WERI-Rb-1 (cell line): ENCODE measurements at regions not wholly inside any gene's neighbourhood (a gene's known extent, or its start where the extent isn't known, plus 50 kb on each side); places are given as distances from the start of the nearest gene placed in this dataset.

Experiments
- DNase-seq: peaks from one replicate; pipeline ENCODE4 v3.0.0-alpha.2; 2020
- H3K27ac ChIP-seq: fragments of 250-450 bp; sonication (Bioruptor Pico); 2 replicates; pipeline ENCODE4 v1.5.1; 2020; ENCODE audit warnings: mild to moderate bottlenecking, moderate library complexity
- H3K27me3 ChIP-seq: fragments of 250-450 bp; sonication (Bioruptor Pico); 2 replicates; pipeline ENCODE4 v1.5.1; 2021; ENCODE audit warnings: mild to moderate bottlenecking, low read depth, moderate library complexity; ENCODE audit not compliant: insufficient read depth, severe bottlenecking
- H3K36me3 ChIP-seq: fragments of 250-450 bp; sonication (Bioruptor Pico); 2 replicates; pipeline ENCODE4 v1.5.1; 2020; ENCODE audit warnings: mild to moderate bottlenecking, moderate library complexity
- H3K4me3 ChIP-seq: 2 replicates; pipeline ENCODE4 v1.5.1; 2011; ENCODE audit warnings: low read depth, mild to moderate bottlenecking, control low read depth, low read length
- H3K9me3 ChIP-seq: fragments of 250-450 bp; sonication (Bioruptor Pico); 2 replicates; pipeline ENCODE4 v1.5.1; 2021; ENCODE audit warnings: mild to moderate bottlenecking, moderate library complexity; ENCODE audit not compliant: severe bottlenecking
- TF ChIP-seq, protein P1 (sequence below): IDR thresholded peaks from 2 replicates; pipeline ENCODE4 v1.5.1; 2011; ENCODE audit warnings: low read depth, mild to moderate bottlenecking, control low read depth, inconsistent platforms, low read length

DNA sequence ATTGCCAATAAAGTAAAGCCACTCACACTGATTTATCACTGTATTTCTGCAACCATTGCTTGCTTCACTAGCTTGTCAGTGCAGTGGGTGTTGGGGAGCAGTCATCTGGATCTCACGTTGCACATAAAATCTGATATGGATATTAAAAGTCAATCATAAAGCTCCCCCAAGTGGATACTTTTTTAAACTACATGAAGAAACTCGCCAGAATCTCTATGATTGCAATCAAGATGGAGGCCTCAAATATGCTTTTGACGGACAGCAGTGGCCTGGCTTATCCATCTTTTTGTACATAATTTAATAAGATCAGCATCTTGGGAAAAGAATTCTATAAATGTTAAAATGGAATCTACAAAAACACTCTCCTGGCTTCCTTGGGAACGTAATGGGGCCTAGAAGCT is 137.7 kb downstream of the WT1 start:
- DNase-seq: no peak
- no peak overlapping the region for H3K4me3 ChIP-seq

DNA sequence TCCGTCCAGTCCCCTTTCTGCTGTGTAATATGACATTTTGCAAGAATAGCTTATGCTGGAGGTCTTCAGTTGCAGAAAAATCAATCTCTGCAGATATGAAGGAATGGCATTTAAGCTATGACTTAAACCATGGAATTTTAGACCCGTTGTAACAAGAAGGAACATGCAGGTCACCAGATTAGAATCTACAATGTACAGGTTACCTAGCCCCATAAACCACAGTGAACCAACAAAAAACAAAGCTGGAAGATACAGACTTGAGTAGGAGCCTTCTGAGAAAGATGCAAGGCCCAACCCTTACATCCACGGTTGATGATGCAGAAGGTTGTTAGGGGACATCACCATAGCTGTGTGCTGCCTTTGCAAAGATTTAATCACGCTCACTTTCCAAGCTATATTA is 132.5 kb downstream of the WT1 start:
- Histone ChIP-seq H3K36me3 (no peaks in the 10 kb centered on the region), H3K27ac (no peak overlapping the region), H3K4me3 (no peak overlapping the region), H3K9me3 (no peaks in the 10 kb centered on the region), H3K27me3 (no peaks in the 10 kb centered on the region)
- DNase-seq: no peak
- TF ChIP-seq, protein P1, sequence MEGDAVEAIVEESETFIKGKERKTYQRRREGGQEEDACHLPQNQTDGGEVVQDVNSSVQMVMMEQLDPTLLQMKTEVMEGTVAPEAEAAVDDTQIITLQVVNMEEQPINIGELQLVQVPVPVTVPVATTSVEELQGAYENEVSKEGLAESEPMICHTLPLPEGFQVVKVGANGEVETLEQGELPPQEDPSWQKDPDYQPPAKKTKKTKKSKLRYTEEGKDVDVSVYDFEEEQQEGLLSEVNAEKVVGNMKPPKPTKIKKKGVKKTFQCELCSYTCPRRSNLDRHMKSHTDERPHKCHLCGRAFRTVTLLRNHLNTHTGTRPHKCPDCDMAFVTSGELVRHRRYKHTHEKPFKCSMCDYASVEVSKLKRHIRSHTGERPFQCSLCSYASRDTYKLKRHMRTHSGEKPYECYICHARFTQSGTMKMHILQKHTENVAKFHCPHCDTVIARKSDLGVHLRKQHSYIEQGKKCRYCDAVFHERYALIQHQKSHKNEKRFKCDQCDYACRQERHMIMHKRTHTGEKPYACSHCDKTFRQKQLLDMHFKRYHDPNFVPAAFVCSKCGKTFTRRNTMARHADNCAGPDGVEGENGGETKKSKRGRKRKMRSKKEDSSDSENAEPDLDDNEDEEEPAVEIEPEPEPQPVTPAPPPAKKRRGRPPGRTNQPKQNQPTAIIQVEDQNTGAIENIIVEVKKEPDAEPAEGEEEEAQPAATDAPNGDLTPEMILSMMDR: no peak

More for the DNA sequence above, 137.7 kb downstream of the WT1 start:
- no peaks in the 10 kb centered on the region for H3K9me3 ChIP-seq
- TF ChIP-seq, protein P1: 0 out of 2 replicates have a peak, but pooled peaks have one; percentile 10
- H3K36me3 ChIP-seq: no peaks in the 10 kb centered on the region
- no peak overlapping the region for H3K27ac ChIP-seq
- no peaks in the 10 kb centered on the region for H3K27me3 ChIP-seq

DNA sequence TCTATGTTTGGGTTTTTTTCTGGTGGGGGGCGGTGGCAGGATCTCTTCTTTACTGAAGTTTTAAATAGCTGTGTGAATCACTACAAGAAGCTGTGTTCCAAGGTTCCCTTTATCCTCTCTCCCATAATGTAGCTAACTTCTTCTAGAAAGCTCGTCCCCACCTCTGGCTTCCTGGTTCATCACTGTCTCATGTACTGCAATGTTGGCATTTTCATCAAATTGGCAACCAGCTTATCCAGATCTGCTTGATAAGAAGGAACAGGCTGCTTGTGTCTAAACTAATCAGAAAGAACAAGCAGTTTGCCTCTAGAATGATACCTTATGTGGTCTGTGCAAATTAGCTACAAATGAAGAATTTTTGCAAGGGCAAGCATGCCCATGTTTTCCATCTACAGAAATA is 130.8 kb downstream of the WT1 start:
- DNase-seq: no peak
- no peak overlapping the region for H3K27ac ChIP-seq
- TF ChIP-seq, protein P1: no peak
- no peaks in the 10 kb centered on the region for H3K36me3 ChIP-seq
- H3K27me3 ChIP-seq: no peaks in the 10 kb centered on the region
- no peak overlapping the region for H3K4me3 ChIP-seq
- H3K9me3 ChIP-seq: no peaks in the 10 kb centered on the region

DNA sequence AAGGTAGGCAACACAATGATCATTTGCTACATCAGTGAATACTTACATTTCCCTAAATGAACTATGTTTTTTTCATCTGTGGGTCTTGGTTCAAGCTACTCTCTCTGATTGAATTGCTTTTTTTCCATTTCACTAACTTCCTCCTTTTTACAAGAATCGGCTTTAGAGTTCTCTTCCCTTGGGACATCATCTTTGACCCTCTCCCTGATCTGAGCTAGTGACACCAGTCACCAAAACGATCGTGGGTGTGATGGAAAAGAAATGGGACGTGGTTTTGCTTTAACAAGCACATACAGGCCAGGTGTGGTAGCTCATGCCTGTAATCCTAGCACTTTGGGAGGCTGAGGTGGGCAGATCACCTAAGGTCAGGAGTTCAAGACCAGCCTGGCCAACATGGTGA is 129.9 kb downstream of the WT1 start:
- DNase-seq: no peak
- Histone ChIP-seq H3K9me3 (no peaks in the 10 kb centered on the region), H3K27me3 (no peaks in the 10 kb centered on the region), H3K27ac (no peak overlapping the region), H3K36me3 (no peaks in the 10 kb centered on the region), H3K4me3 (no peak overlapping the region)
- TF ChIP-seq, protein P1: no peak

DNA sequence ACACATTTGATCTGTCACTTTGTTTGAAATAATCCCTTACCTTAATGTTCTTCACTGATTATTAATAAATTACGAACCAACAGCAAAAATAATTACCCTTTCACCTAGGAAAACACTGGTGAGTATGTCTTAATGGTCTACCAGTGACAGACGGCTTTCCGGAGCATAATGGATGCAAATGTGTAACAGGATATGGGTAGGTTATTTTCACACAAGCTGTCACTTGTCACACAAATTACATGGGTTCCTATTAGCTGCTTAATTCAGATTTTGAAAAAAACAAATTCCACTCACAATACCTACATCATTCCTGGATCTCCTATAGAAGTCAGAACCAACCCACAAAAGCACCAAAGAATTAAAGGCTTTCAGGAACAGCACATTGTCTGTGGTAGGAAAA is 127.9 kb downstream of the WT1 start:
- no peak overlapping the region for H3K27ac ChIP-seq
- H3K9me3 ChIP-seq: no peaks in the 10 kb centered on the region
- no peak for DNase-seq
- TF ChIP-seq, protein P1: no peak
- no peak overlapping the region for H3K4me3 ChIP-seq
- H3K36me3 ChIP-seq: no peaks in the 10 kb centered on the region
- no peaks in the 10 kb centered on the region for H3K27me3 ChIP-seq

DNA sequence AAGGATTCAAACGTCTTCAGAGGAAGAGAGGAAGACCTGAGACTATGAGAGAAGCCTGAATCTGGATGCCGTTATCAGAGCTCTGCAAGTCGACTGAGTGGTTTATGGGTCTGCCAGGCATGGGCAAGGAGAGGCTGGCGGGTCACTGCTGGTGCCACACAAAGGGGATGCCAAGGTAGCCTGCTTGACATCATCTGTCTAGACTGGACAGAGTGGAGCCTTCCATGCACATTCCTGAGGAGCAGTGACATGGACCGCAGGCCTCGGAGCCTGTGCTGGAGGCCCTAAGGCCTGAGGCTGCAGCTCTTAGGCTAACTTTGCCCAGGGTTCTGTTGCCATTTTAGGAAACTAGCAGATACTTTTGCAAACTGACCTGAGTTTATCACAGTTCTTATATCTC is 127.4 kb downstream of the WT1 start:
- TF ChIP-seq, protein P1: no peak
- no peaks in the 10 kb centered on the region for H3K27me3 ChIP-seq
- H3K4me3 ChIP-seq: no peak overlapping the region
- H3K27ac ChIP-seq: no peak overlapping the region
- H3K9me3 ChIP-seq: no peaks in the 10 kb centered on the region
- no peaks in the 10 kb centered on the region for H3K36me3 ChIP-seq
- no peak for DNase-seq
